Stomach (tissue), 8 donors: ENCODE measurements at regions not wholly inside any gene's neighbourhood (a gene's known extent, or its start where the extent isn't known, plus 50 kb on each side); places are given as distances from the start of the nearest gene placed in this dataset.

ENCODE experiments used
- DNase-seq, 2 donors: peaks; one replicate each; pipeline versions ENCODE4 v3.0.0 to v3.0.0-alpha.2; 2013 to 2019
- H3K27ac ChIP-seq, 5 donors: fragments of 200-600 bp in 4 of 5; sonication (generic) in 4 of 5; one replicate each; pipeline ENCODE4 v1.5.1; 2013 to 2019; ENCODE audit warnings: mild to moderate bottlenecking in 1 of 5, moderate library complexity in 1 of 5
- H3K27me3 ChIP-seq, 3 donors: fragments of 200-600 bp; sonication (generic); one replicate each; pipeline ENCODE4 v1.5.1; 2017 to 2019; ENCODE audit warnings: mixed run types in 1 of 3
- H3K36me3 ChIP-seq, 4 donors: fragments of 200-600 bp; sonication (generic); 1 replicate in 3 of 4; 2 replicates in 1 of 4; pipeline ENCODE4 v1.5.1; 2016 to 2019
- H3K4me1 ChIP-seq, 4 donors: fragments of 200-600 bp; sonication (generic); one replicate each; pipeline ENCODE4 v1.5.1; 2016 to 2019
- H3K4me3 ChIP-seq, 4 donors: fragments of 200-600 bp; sonication (generic) in 3 of 4; one replicate each; pipeline ENCODE4 v1.5.1; 2016 to 2019; ENCODE audit warnings: mild to moderate bottlenecking in 1 of 4
- H3K9me3 ChIP-seq, 4 donors: fragments of 200-600 bp; sonication (generic); one replicate each; pipeline ENCODE4 v1.5.1; 2016 to 2019
- CTCF ChIP-seq, 7 experiments: fragments of 450-650 bp in 4 of 7; fragments of 200-600 bp in 3 of 7; sonication (generic) in 3 of 7; IDR thresholded peaks; one replicate each; pipeline ENCODE4 v1.5.1; 2016 to 2019; ENCODE audit warnings: antibody characterized with exemption in 7 of 7, control low read depth in 2 of 7, mild to moderate bottlenecking in 1 of 7
- EP300 ChIP-seq: sonication (generic); formaldehyde crosslinking; IDR thresholded peaks from one replicate; pipeline ENCODE4 v1.6.1; 2017; ENCODE audit warnings: antibody characterized with exemption
- POLR2A ChIP-seq, 4 donors: fragments of 450-650 bp; IDR thresholded peaks; one replicate each; pipeline ENCODE4 v1.6.1; 2016; ENCODE audit warnings: antibody characterized with exemption in 4 of 4, control low read depth in 2 of 4, mild to moderate bottlenecking in 1 of 4, moderate library complexity in 1 of 4
- POLR2AphosphoS5 ChIP-seq, 3 donors: sonication (generic); formaldehyde crosslinking; IDR thresholded peaks; one replicate each; pipeline ENCODE4 v1.6.1; 2016; ENCODE audit warnings: antibody characterized with exemption in 3 of 3
- WGBS, 5 donors: extraction: QIAGEN DNeasy Blood & Tissue Kit in 3 of 5; methylation state at CpG; one replicate each; pipeline versions ENCODE4 v1.1.5 to v1.1.7; 2013 to 2018; 5-methylcytosine and 5-hydroxymethylcytosine counted together
- intact Hi-C: fragments of 100-400 bp; cut with DNase I; formaldehyde crosslinking; loops from one replicate; pipeline ENCODE4 v1.15.1; 2023; ENCODE audit warnings: low total_unique reads
- donor health status: healthy with polysubstance abuse.
- donor health status: Bipolar disorder and iron deficiency.
- donor health status: healthy.

DNA sequence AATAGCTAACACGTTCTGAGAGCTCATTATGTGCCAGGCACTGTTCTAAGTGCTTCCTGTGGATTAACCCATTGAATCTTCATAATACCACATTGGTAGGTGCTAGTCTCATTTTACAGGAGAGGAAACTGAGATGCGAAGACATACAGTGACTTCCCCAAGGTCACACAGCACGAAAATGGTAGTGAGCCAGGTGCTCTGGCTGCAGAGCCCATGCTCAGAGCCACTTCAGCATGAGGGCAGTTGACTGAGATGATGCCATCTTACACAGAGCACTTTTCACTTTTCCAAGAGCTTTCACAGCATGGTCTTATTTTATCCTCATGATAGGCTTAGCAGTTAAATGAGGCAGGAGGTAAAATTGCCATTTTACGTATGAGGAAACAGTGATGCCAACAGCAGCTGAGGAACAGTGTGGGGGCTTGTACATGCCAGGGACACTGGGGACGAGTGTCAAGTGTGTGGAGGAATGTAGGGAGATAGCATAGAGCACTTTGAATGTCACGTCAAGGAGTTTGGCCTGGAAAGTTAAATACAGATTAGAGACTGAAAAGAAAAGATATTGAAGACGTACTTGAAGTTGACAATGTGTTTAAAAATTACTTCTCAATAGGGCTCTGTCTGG, 180.0 kb downstream of the KIF4B start:
- Histone ChIP-seq H3K9me3 (peaks cover 0 to 7% (median under 1%) of the 10 kb centered on the region in 4 donors), H3K36me3 (no peaks in the 10 kb centered on the region), H3K4me1 (no peaks in the 10 kb centered on the region), H3K4me3 (no peak overlapping the region), H3K27ac (no peak overlapping the region), H3K27me3 (no peaks in the 10 kb centered on the region)
- no peak for DNase-seq
- no peak for TF ChIP-seq EP300
- 51 to 62% (median 55%) methylated on average over 7 of the region's 7 CpGs for WGBS, 5 donors
- intact Hi-C loops, result no loop called here

- TF ChIP-seq EP300 (no peak), CTCF (IDR thresholded peaks at IDR 0.05) (no peak), POLR2AphosphoS5 (IDR thresholded peaks at IDR 0.05) (no peak), POLR2A (IDR thresholded peaks at IDR 0.05) (no peak)
- Histone ChIP-seq H3K4me1 (no peaks in the 10 kb centered on the region), H3K36me3 (no peaks in the 10 kb centered on the region), H3K27ac (no peak overlapping the region), H3K27me3 (peaks cover 0 to 6% (median 0%) of the 10 kb centered on the region in 3 donors), H3K9me3 (peaks cover 0 to 19% (median 7%) of the 10 kb centered on the region in 4 donors), H3K4me3 (no peak overlapping the region)
- 64 to 72% (median 68%) methylated on average over 4 of the region's 4 CpGs for WGBS, 5 donors
- no peak for DNase-seq
- intact Hi-C loops, result no loop called here
These were observed 187.1 kb downstream of the KIF4B start for GRCh38 chr5:155200608-155201007.

- Histone ChIP-seq H3K36me3 (no peaks in the 10 kb centered on the region), H3K4me3 (no peak overlapping the region), H3K4me1 (no peaks in the 10 kb centered on the region), H3K9me3 (peaks cover 0 to 9% (median 2%) of the 10 kb centered on the region in 4 donors), H3K27ac (no peak overlapping the region), H3K27me3 (no peaks in the 10 kb centered on the region)
- DNase-seq, result no peak
- 42 to 62% (median 52%) methylated on average over 1 of the region's 1 CpG for WGBS, 5 donors
- TF ChIP-seq POLR2AphosphoS5 (IDR thresholded peaks at IDR 0.05) (no peak), POLR2A (IDR thresholded peaks at IDR 0.05) (no peak), CTCF (IDR thresholded peaks at IDR 0.05) (no peak), EP300 (no peak)
- intact Hi-C loops, result no loop called here
These were observed 198.2 kb downstream of the KIF4B start for GRCh38 chr5:155211764-155212163.

DNA sequence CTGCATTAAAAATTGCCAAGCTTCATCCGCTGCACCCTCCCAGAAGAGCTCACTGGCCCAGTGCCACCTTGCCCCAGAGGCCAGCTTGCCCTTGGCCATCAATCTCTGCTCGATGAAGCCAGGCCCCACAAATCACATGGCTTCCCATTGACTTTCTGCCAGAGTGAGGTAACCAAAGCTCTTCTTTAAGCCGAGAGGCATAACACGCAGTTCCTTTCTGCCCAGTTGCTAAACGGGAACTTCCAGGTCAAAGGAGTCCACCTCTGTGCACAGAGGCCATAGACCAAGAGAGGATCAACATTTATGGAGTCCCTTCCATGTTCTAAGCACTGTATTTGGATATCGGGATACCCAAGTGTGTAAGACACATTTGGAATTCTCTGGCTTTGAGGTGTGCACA, 208.8 kb downstream of the KIF4B start:
- TF ChIP-seq POLR2AphosphoS5 (IDR thresholded peaks at IDR 0.05) (no peak), EP300 (no peak), CTCF (IDR thresholded peaks at IDR 0.05) (no peak), POLR2A (IDR thresholded peaks at IDR 0.05) (no peak)
- H3K4me3 ChIP-seq, result no peak overlapping the region
- 66 to 80% (median 72%) methylated on average over 6 of the region's 6 CpGs for WGBS, 5 donors
- peak in 1 of 2 donors; percentile 17 for DNase-seq
- no peaks in the 10 kb centered on the region for H3K4me1 ChIP-seq
- no peak overlapping the region for H3K27ac ChIP-seq
- intact Hi-C loops, result no loop called here
- no peaks in the 10 kb centered on the region for H3K27me3 ChIP-seq
- no peaks in the 10 kb centered on the region for H3K9me3 ChIP-seq
- H3K36me3 ChIP-seq, result no peaks in the 10 kb centered on the region

GRCh38 chr5:155229135-155229534, 215.6 kb downstream of the KIF4B start:
- Histone ChIP-seq H3K27ac (no peak overlapping the region), H3K4me3 (no peak overlapping the region), H3K36me3 (no peaks in the 10 kb centered on the region), H3K27me3 (no peaks in the 10 kb centered on the region), H3K9me3 (peaks cover 0 to 4% (median 0%) of the 10 kb centered on the region in 4 donors), H3K4me1 (no peaks in the 10 kb centered on the region)
- 85 to 94% (median 90%) methylated on average over 5 of the region's 5 CpGs for WGBS, 5 donors
- intact Hi-C loops, result no loop called here
- TF ChIP-seq POLR2A (IDR thresholded peaks at IDR 0.05) (no peak), CTCF (IDR thresholded peaks at IDR 0.05) (no peak), POLR2AphosphoS5 (IDR thresholded peaks at IDR 0.05) (no peak), EP300 (no peak)
- DNase-seq, result no peak
